HG03571 (cell line): ENCODE measurements at regions not wholly inside any gene's neighbourhood (a gene's known extent, or its start where the extent isn't known, plus 50 kb on each side); places are given as distances from the start of the nearest gene placed in this dataset.
"Not testable (repeated sequence)": the region's sequence is repeated elsewhere in the genome, so short reads cannot be mapped to it uniquely, and the experiment has no call there.

Source experiments
- ATAC-seq: cut with Tn5 transposase; IDR thresholded peaks from one replicate; pipeline ENCODE4 v1.9.1; 2021; ENCODE audit not compliant: unreplicated experiment

GRCh38 chr6:115131709-115132490 lies 789.1 kb upstream of the HS3ST5 start:
- no peak for ATAC-seq

DNA sequence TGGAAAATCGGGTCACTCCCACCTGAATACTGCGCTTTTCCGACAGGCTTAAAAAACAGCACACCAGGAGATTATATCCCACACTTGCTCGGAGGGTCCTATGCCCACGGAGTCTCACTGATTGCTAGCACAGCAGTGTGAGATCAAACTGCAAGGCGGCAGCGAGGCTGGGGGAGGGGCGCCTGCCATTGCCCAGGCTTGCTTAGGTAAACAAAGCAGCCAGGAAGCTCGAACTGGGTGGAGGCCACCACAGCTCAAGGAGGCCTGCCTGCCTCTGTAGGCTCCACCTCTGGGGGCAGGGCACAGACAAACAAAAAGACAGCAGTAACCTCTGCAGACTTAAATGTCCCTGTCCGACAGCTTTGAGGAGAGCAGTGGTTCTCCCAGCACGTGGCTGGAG lies 778.7 kb upstream of the HS3ST5 start:
- not testable (repeated sequence) for ATAC-seq

- no peak for ATAC-seq
These were observed 777.6 kb upstream of the HS3ST5 start for GRCh38 chr6:115120391-115120790.

GRCh38 chr6:115091461-115091860 lies 748.6 kb upstream of the HS3ST5 start:
- no peak for ATAC-seq

- no peak for ATAC-seq
These were observed 735.7 kb upstream of the HS3ST5 start for GRCh38 chr6:115078555-115078954.

GRCh38 chr6:115071962-115072361 lies 729.1 kb upstream of the HS3ST5 start:
- ATAC-seq: no peak

DNA sequence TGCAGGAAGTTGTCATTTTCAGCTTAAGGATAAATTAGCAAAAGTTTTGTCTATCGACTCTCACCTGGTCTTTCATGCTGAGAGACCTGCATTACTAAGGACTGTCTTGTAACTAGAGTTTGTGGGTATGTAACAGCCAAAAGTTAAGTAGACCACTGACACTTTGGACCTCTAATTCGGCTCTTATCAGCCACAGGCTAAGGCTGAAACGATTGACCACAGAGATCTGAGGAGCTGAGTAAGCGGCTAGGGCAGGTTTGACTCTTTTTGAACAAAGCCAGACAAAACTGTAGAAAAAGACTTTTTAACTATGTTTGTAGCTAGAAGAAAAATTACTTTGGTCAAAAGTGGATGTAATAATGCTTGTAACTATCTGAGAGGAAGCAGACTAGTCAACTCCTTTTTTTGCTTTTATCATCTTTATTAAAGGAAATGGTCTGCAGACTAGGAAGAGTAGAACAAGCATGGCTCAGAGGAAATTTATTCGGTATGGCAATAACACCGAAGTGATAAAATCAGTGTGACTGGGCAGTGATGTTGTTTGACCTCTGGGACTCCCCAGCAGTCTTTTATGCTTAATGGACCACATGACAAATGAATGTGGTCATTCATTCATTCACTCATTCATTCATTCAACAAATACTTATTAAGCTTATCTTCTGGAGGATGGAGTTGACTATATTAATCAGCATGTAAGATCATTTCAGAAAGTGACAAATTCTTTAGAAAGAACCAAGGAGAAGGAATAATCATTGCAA lies 725.0 kb upstream of the HS3ST5 start:
- ATAC-seq: no peak

- no peak for ATAC-seq
These were observed 721.9 kb upstream of the HS3ST5 start for GRCh38 chr6:115064680-115065079.

- ATAC-seq: no peak
These were observed 717.8 kb upstream of the HS3ST5 start for GRCh38 chr6:115060581-115060980.

- no peak for ATAC-seq
These were observed 715.8 kb upstream of the HS3ST5 start for GRCh38 chr6:115058414-115059211.

DNA sequence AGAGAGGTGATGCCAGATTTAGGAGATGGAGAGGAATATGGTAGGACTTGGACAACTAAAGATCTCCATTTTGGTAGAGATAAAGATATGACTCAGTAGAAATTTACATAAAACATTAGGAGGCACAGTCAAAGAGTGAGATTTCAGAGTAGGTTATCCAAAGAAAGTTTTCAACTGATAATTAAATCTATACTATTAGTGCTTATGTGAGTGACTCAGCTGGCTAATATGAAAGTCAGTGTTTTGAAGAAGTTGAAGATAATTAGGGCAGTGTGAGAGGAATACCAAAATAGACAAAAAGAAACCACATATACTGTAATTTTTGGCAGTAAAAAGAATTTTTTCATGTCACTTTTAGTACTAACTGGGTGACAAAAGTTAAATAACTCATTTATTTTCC lies 712.8 kb upstream of the HS3ST5 start:
- ATAC-seq: no peak

GRCh38 chr6:115054242-115054641 lies 711.4 kb upstream of the HS3ST5 start:
- ATAC-seq: not testable (repeated sequence)

DNA sequence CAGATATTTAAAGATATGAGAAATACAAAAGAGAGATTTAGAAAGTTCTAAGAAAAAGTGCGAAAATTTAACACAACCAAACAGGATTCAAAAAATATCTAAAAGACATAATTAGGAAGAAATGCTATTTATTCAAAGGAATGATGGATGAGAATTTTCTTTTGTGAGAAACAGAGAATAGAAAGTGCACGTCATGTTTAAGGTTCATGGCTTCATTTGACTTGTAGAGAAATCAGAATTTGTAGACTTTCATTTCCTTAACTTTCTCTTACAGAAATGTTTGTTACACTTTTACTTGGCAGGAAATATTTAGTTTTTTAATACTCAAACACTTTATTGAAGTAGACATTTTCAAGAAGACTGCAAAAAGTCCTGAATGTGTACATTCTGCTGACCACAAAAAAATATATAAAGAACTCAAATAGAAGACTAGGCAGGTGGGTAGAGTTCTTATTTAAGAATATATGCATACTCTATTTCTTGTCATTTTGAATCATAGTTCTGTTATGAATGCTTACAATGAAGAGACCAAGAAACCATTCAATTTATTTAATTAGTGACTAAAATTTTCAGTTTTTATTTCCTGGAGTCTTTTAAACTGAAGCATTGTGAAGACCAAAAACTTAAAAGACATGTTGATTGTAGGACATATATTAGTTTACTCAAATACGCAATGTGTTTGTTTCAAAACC lies 710.5 kb upstream of the HS3ST5 start:
- ATAC-seq: no peak

DNA sequence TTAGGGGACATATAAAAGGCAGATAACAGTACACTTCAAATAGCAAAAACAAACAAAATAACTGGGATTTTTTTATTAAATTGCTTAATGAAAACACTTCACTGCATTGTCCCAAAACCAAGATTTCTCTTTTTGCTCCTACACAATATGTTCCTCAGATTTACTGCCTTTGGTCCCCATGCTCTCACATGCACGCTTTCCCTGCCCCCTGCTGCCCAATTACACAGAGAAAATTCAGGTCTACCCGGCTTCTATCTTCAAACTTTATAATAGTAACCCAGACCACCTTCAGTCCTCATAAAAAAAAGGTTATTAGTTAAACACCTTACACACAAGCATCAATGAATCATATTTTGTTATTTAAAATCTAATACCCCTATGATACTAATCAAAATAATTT lies 673.8 kb upstream of the HS3ST5 start:
- ATAC-seq: no peak

DNA sequence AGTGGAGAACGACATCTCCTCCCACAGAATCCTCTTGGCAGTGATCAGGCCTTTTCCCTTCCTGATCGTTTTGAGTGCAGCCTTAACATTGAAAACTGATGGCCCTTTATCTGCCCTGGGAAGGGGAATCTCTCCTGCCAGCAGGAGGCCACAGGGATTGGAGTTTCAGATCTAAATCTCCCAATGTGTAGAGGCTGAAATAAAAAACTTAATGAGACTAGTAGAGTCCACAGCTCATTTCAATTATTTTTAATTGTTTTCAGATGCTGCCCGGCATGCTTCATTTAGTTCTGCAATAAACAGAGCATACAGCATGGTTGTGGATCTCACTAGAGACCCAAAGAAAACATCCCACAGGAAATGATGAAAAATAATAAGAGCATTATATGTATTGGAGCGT lies 662.2 kb upstream of the HS3ST5 start:
- ATAC-seq: no peak

GRCh38 chr6:115004204-115004603 lies 661.4 kb upstream of the HS3ST5 start:
- no peak for ATAC-seq

GRCh38 chr6:115001731-115002350 lies 659.0 kb upstream of the HS3ST5 start:
- ATAC-seq: no peak

- no peak for ATAC-seq
These were observed 657.9 kb upstream of the HS3ST5 start for GRCh38 chr6:115000736-115001135.

- ATAC-seq: no peak
These were observed 655.7 kb upstream of the HS3ST5 start for GRCh38 chr6:114998492-114998891.

GRCh38 chr6:114997813-114998292 lies 655.0 kb upstream of the HS3ST5 start:
- peak; percentile 63 for ATAC-seq
